ENCODE measurements at regions not wholly inside any gene's neighbourhood (a gene's known extent, or its start where the extent isn't known, plus 50 kb on each side); places are given as distances from the start of the nearest gene placed in this dataset.

- Histone ChIP-seq H3K36me3 (no peaks in the 10 kb centered on the region), H3K4me1 (peaks cover 0 to 7% (median 1%) of the 10 kb centered on the region in 4 donors), H3K9me3 (no peaks in the 10 kb centered on the region), H3K27ac (no peak overlapping the region), H3K4me3 (no peak overlapping the region), H3K27me3 (no peaks in the 10 kb centered on the region)
- DNase-seq, result no peak
- no peak for TF ChIP-seq POLR2A (IDR thresholded peaks at IDR 0.05)
- TF ChIP-seq CTCF (IDR thresholded peaks at IDR 0.05), result no peak
Measured at GRCh38 chr17:55668312-55668920, 54.2 kb downstream of the TMEM100 start.

GRCh38 chr17:55666806-55667205 is 55.9 kb downstream of the TMEM100 start:
- H3K27ac ChIP-seq, result no peak overlapping the region
- no peaks in the 10 kb centered on the region for H3K27me3 ChIP-seq
- no peak for TF ChIP-seq POLR2A (IDR thresholded peaks at IDR 0.05)
- no peak for TF ChIP-seq CTCF (IDR thresholded peaks at IDR 0.05)
- peaks cover 0 to 7% (median 1%) of the 10 kb centered on the region in 4 donors for H3K4me1 ChIP-seq
- H3K36me3 ChIP-seq, result no peaks in the 10 kb centered on the region
- H3K9me3 ChIP-seq, result no peaks in the 10 kb centered on the region
- no peak for DNase-seq
- H3K4me3 ChIP-seq, result no peak overlapping the region

GRCh38 chr17:55664287-55664686 is 58.4 kb downstream of the TMEM100 start:
- Histone ChIP-seq H3K9me3 (no peaks in the 10 kb centered on the region), H3K4me1 (peaks cover 0 to 10% (median 3%) of the 10 kb centered on the region in 4 donors), H3K27me3 (no peaks in the 10 kb centered on the region), H3K4me3 (no peak overlapping the region), H3K36me3 (no peaks in the 10 kb centered on the region), H3K27ac (no peak overlapping the region)
- no peak for TF ChIP-seq POLR2A (IDR thresholded peaks at IDR 0.05)
- no peak for TF ChIP-seq CTCF (IDR thresholded peaks at IDR 0.05)
- DNase-seq, result peak in 2 of 3 donors; percentile 17 to 52

GRCh38 chr17:55663400-55663799 is 59.3 kb downstream of the TMEM100 start:
- Histone ChIP-seq H3K4me1 (peaks cover 0 to 10% (median 3%) of the 10 kb centered on the region in 4 donors), H3K9me3 (no peaks in the 10 kb centered on the region), H3K36me3 (no peaks in the 10 kb centered on the region), H3K27me3 (no peaks in the 10 kb centered on the region), H3K27ac (no peak overlapping the region), H3K4me3 (no peak overlapping the region)
- no peak for DNase-seq
- TF ChIP-seq CTCF (IDR thresholded peaks at IDR 0.05), result no peak
- no peak for TF ChIP-seq POLR2A (IDR thresholded peaks at IDR 0.05)

- TF ChIP-seq CTCF (IDR thresholded peaks at IDR 0.05) (no peak), POLR2A (IDR thresholded peaks at IDR 0.05) (no peak)
- Histone ChIP-seq H3K27ac (no peak overlapping the region), H3K36me3 (no peaks in the 10 kb centered on the region), H3K9me3 (no peaks in the 10 kb centered on the region), H3K4me1 (peaks cover 0 to 10% (median 0%) of the 10 kb centered on the region in 4 donors), H3K27me3 (no peaks in the 10 kb centered on the region), H3K4me3 (no peak overlapping the region)
- DNase-seq, result no peak
Measured at GRCh38 chr17:55661963-55662834, 60.5 kb downstream of the TMEM100 start.
